Lower lobe of right lung (tissue), 2 donors: ENCODE measurements at regions not wholly inside any gene's neighbourhood (a gene's known extent, or its start where the extent isn't known, plus 50 kb on each side); places are given as distances from the start of the nearest gene placed in this dataset.

Experiments used
- ATAC-seq, 2 donors: fragments of 200-7000 bp; cut with Tn5 transposase; one replicate each; pipeline ENCODE4 v1.9.1; 2020 to 2022; ENCODE audit warnings: mild to moderate bottlenecking in 2 of 2, moderate library complexity in 2 of 2
- DNase-seq: peaks from one replicate; pipeline ENCODE4 v3.0.0-alpha.2; 2020
- H3K27ac ChIP-seq: fragments of 200-600 bp; one replicate; pipeline ENCODE4 v1.8.0; 2022
- H3K27me3 ChIP-seq: fragments of 200-600 bp; one replicate; pipeline ENCODE4 v1.8.0; 2022; ENCODE audit warnings: low read depth
- H3K36me3 ChIP-seq: fragments of 200-600 bp; one replicate; pipeline ENCODE4 v1.8.0; 2022; ENCODE audit warnings: mild to moderate bottlenecking
- H3K4me1 ChIP-seq: fragments of 200-600 bp; one replicate; pipeline ENCODE4 v1.8.0; 2022
- H3K4me3 ChIP-seq: fragments of 200-600 bp; one replicate; pipeline ENCODE4 v1.8.0; 2022; ENCODE audit warnings: mild to moderate bottlenecking
- H3K9me3 ChIP-seq: fragments of 200-600 bp; one replicate; pipeline ENCODE4 v1.8.0; 2022
- intact Hi-C: fragments of 100-400 bp; cut with DNase I; formaldehyde crosslinking; loops from one replicate; pipeline ENCODE4 v1.11.0; 2022
- TF ChIP-seq, protein P1 (sequence below): fragments of 200-600 bp; IDR thresholded peaks from one replicate; pipeline ENCODE4 v1.8.0; 2022; ENCODE audit warnings: antibody characterized with exemption, mild to moderate bottlenecking
- donor health status: DM: no; HTN: yes; CAD: no; lungs with severe emphysema.

DNA sequence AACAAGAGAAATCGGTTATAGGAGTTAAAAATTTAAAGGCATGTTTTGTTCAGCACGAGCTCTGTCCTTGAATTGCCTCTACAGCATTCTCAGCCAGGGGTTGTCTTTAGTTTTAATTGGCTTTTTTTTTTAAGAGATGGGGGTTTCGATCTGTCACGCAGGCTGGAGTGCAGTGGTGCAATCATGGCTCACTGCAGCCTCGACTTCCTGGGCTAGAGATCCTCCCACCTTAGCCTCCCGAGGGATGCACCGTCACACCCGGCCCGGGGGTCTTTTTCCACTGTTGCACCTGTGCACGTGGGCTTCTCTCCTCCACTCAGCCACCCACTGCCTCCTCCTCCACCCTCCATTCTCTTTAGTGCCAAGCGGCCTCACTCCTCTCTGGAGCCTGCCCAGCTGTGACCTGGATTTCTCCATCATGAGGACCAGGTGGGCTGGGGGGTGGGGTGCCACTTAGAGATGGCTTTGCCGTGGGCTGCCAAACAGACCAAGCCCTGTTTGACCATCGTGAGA lies 106.8 kb upstream of the SEC14L1 start:
- ATAC-seq (no peak), DNase-seq (no peak)
- TF ChIP-seq, protein P1, sequence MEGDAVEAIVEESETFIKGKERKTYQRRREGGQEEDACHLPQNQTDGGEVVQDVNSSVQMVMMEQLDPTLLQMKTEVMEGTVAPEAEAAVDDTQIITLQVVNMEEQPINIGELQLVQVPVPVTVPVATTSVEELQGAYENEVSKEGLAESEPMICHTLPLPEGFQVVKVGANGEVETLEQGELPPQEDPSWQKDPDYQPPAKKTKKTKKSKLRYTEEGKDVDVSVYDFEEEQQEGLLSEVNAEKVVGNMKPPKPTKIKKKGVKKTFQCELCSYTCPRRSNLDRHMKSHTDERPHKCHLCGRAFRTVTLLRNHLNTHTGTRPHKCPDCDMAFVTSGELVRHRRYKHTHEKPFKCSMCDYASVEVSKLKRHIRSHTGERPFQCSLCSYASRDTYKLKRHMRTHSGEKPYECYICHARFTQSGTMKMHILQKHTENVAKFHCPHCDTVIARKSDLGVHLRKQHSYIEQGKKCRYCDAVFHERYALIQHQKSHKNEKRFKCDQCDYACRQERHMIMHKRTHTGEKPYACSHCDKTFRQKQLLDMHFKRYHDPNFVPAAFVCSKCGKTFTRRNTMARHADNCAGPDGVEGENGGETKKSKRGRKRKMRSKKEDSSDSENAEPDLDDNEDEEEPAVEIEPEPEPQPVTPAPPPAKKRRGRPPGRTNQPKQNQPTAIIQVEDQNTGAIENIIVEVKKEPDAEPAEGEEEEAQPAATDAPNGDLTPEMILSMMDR: no peak
- peaks cover 9% of the 10 kb centered on the region for H3K9me3 ChIP-seq
- no peak overlapping the region for H3K4me3 ChIP-seq
- no peaks in the 10 kb centered on the region for H3K36me3 ChIP-seq
- H3K27ac ChIP-seq: no peak overlapping the region
- H3K27me3 ChIP-seq: peaks cover 29% of the 10 kb centered on the region
- no peaks in the 10 kb centered on the region for H3K4me1 ChIP-seq
- intact Hi-C loops: no loop called here

DNA sequence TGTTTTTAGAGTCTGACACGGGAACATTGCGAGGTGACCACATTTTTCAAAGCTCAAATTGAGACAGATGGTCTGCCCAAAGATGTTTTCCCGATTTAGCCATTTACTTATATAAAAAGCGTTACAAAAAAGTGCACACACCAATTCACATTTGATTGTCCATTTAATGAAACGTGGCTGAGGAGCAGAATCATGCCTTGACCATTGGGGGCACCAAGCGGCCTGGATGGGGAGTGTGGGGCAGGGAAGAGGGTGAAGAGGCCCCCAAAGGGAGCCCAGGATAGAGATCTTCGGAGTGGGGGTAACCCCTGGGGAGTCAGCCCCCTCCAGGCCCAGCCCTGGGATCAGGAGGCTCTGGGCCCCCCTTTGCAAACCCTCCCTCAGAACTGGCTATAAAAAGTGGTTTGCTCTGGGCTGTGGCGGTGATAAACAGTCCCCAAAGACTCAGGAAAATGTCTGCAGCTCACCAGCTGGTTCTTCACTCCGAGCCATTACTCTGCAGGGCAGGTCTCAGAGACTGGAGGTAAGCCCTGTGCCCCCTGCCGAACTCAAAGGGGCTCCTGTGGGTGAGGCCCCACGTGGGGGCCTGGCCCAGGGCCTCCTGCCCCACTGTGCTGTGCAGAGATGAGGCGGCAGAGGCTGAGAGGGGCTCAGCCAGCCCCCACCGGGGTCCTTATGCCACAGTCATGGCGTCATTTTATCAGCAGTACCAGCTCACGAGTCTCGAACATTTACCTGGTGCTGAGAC lies 105.9 kb upstream of the SEC14L1 start:
- intact Hi-C loops: no loop called here
- peaks cover 29% of the 10 kb centered on the region for H3K27me3 ChIP-seq
- H3K4me1 ChIP-seq: no peaks in the 10 kb centered on the region
- no peak overlapping the region for H3K27ac ChIP-seq
- DNase-seq (no peak), ATAC-seq (no peak)
- TF ChIP-seq, protein P1: no peak
- H3K4me3 ChIP-seq: no peak overlapping the region
- no peaks in the 10 kb centered on the region for H3K36me3 ChIP-seq
- peaks cover 9% of the 10 kb centered on the region for H3K9me3 ChIP-seq

DNA sequence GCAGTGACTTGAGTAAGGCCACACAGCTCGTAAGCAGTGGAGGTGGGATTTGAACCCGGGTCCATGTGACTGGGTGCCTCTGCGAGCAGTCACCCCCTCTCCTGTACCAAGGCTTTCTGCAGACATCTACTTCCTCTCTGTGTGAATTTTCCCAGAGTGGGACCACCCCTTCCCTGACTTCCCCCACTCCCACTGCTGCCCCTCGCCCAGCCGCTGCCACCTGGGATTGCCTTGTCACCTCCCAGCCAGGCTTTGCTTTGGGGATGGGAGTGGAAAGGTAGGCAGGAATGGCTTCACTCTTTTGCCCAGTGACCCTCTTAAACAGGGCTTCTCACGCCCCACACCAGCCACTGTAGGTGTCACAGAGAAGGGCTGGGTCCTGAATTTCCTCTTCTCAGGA lies 105.2 kb upstream of the SEC14L1 start:
- Histone ChIP-seq H3K9me3 (peaks cover 9% of the 10 kb centered on the region), H3K27ac (no peak overlapping the region), H3K36me3 (no peaks in the 10 kb centered on the region), H3K27me3 (peaks cover 29% of the 10 kb centered on the region), H3K4me3 (no peak overlapping the region), H3K4me1 (no peaks in the 10 kb centered on the region)
- intact Hi-C loops: no loop called here
- TF ChIP-seq, protein P1: no peak
- no peak for DNase-seq
- ATAC-seq: no peak

GRCh38 chr17:77036136-77036840 lies 104.5 kb upstream of the SEC14L1 start:
- intact Hi-C loops: no loop called here
- ATAC-seq (no peak), DNase-seq (no peak)
- Histone ChIP-seq H3K9me3 (peaks cover 9% of the 10 kb centered on the region), H3K4me3 (no peak overlapping the region), H3K27ac (no peak overlapping the region), H3K36me3 (no peaks in the 10 kb centered on the region), H3K4me1 (no peaks in the 10 kb centered on the region), H3K27me3 (peaks cover 29% of the 10 kb centered on the region)
- TF ChIP-seq, protein P1: no peak

DNA sequence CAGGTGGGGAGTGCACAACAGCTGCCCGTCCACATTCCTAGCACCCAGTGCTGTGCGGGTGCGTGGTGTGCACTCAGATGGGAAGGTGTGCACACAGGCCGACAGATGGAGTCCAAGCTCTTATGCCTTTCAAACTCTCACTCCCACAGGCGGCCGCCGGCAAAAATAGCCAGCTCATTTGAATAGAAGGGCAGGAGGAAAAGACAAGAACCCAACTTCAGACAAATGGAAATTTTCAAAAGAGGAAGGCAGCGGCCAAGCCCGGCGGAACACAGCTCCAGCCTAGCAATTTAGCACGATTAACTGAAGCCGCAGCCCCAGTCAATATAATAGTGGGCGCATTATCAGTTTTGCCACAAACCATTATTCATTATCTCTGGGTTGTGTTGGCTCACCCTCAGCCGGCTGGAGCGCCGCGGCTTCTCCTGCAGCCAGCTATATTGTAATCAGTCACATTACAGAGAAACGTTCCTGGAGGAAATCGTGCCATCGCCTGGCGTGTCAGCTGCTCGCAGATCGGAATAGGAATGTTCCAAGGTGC lies 103.9 kb upstream of the SEC14L1 start:
- no peaks in the 10 kb centered on the region for H3K4me1 ChIP-seq
- intact Hi-C loops: no loop called here

More for the DNA sequence above, 103.9 kb upstream of the SEC14L1 start:
- Histone ChIP-seq H3K36me3 (no peaks in the 10 kb centered on the region), H3K27ac (no peak overlapping the region), H3K4me3 (no peak overlapping the region), H3K9me3 (peaks cover 3% of the 10 kb centered on the region), H3K27me3 (peaks cover 29% of the 10 kb centered on the region)
- TF ChIP-seq, protein P1: no peak
- DNase-seq (no peak), ATAC-seq (no peak)
